Loucy (cell line): ENCODE measurements at regions not wholly inside any gene's neighbourhood (a gene's known extent, or its start where the extent isn't known, plus 50 kb on each side); places are given as distances from the start of the nearest gene placed in this dataset.

Experiments used
- CTCF ChIP-seq: fragments of 200-600 bp; sonication (generic); conservative IDR thresholded peaks from 2 replicates; pipeline ENCODE4 v1.5.1; 2014; ENCODE audit warnings: mild to moderate bottlenecking, antibody characterized with exemption, low read length
- EZH2phosphoT487 ChIP-seq: fragments of 200-600 bp; IDR thresholded peaks from 2 replicates; pipeline ENCODE4 v1.6.1; 2018; ENCODE audit warnings: antibody characterized with exemption, mild to moderate bottlenecking, moderate library complexity, borderline replicate concordance

GRCh38 chr7:93626869-93627268 lies 52.3 kb upstream of the CALCR start:
- no peak for TF ChIP-seq CTCF
- TF ChIP-seq EZH2phosphoT487, result no peak
